GM19351 (cell line): ENCODE measurements at regions not wholly inside any gene's neighbourhood (a gene's known extent, or its start where the extent isn't known, plus 50 kb on each side); places are given as distances from the start of the nearest gene placed in this dataset.

Source experiments
- ATAC-seq: cut with Tn5 transposase; IDR thresholded peaks from one replicate; pipeline ENCODE4 v1.9.1; 2021; ENCODE audit warnings: mild to moderate bottlenecking, moderate library complexity; ENCODE audit not compliant: unreplicated experiment

GRCh38 chr14:83314764-83315163 is 1781.1 kb upstream of the SEL1L start:
- ATAC-seq, result no peak

GRCh38 chr14:83316356-83316755 is 1782.7 kb upstream of the SEL1L start:
- no peak for ATAC-seq

- no peak for ATAC-seq
Observed at GRCh38 chr14:83320837-83321236, 1787.2 kb upstream of the SEL1L start.

- no peak for ATAC-seq
Observed at GRCh38 chr14:83331513-83331912, 1797.9 kb upstream of the SEL1L start.

GRCh38 chr14:83342590-83342989 is 1808.9 kb upstream of the SEL1L start:
- ATAC-seq, result no peak

- ATAC-seq, result no peak
Observed at GRCh38 chr14:83347874-83348273, 1814.2 kb upstream of the SEL1L start.

- no peak for ATAC-seq
Observed at GRCh38 chr14:83355609-83356008, 1822.0 kb upstream of the SEL1L start.

GRCh38 chr14:83356080-83356479 is 1822.4 kb upstream of the SEL1L start:
- no peak for ATAC-seq

- ATAC-seq, result no peak
Observed at GRCh38 chr14:83372271-83372670, 1838.6 kb upstream of the SEL1L start.

GRCh38 chr14:83379436-83379835 is 1845.8 kb upstream of the SEL1L start:
- ATAC-seq, result no peak

GRCh38 chr14:83384253-83384652 is 1850.6 kb upstream of the SEL1L start:
- no peak for ATAC-seq

- ATAC-seq, result no peak
Observed at GRCh38 chr14:83395321-83395720, 1861.7 kb upstream of the SEL1L start.

- no peak for ATAC-seq
Observed at GRCh38 chr14:83416476-83416875, 1882.8 kb upstream of the SEL1L start.

- ATAC-seq, result no peak
Observed at GRCh38 chr14:83419420-83419819, 1885.8 kb upstream of the SEL1L start.

- ATAC-seq, result no peak
Observed at GRCh38 chr14:83421711-83422110, 1888.1 kb upstream of the SEL1L start.

GRCh38 chr14:83425138-83425537 is 1891.5 kb upstream of the SEL1L start:
- ATAC-seq, result no peak

- no peak for ATAC-seq
Observed at GRCh38 chr14:83425706-83426105, 1892.1 kb upstream of the SEL1L start.

GRCh38 chr14:83433618-83434017 is 1900.0 kb upstream of the SEL1L start:
- ATAC-seq, result no peak

GRCh38 chr14:83441801-83442200 is 1908.1 kb upstream of the SEL1L start:
- no peak for ATAC-seq

GRCh38 chr14:83455561-83455960 is 1921.9 kb upstream of the SEL1L start:
- no peak for ATAC-seq

GRCh38 chr14:83461521-83461920 is 1927.9 kb upstream of the SEL1L start:
- ATAC-seq, result no peak

GRCh38 chr14:83462759-83463158 is 1929.1 kb upstream of the SEL1L start:
- no peak for ATAC-seq

- peak; percentile 66 for ATAC-seq
Observed at GRCh38 chr14:83463500-83464098, 1929.9 kb upstream of the SEL1L start.
